Stimulated activated CD4-positive, alpha-beta T cell treated with anti-CD3 and anti-CD28 coated beads, Interleukin-4, amount 100 ng/mL, for 24 hours (primary cell): ENCODE measurements at regions not wholly inside any gene's neighbourhood (a gene's known extent, or its start where the extent isn't known, plus 50 kb on each side); places are given as distances from the start of the nearest gene placed in this dataset.
"Not testable (repeated sequence)": the region's sequence is repeated elsewhere in the genome, so short reads cannot be mapped to it uniquely, and the experiment has no call there.

Source experiments
- DNase-seq: peaks from one replicate; pipeline ENCODE4 v3.0.0-alpha.2; 2020

GRCh38 chr10:119996944-119997343 lies 104.4 kb downstream of the SEC23IP start:
- DNase-seq, result no peak

GRCh38 chr10:119997429-119997828 lies 104.9 kb downstream of the SEC23IP start:
- DNase-seq, result no peak

- DNase-seq, result no peak
These were observed 110.3 kb downstream of the SEC23IP start for GRCh38 chr10:120002785-120003184.

- DNase-seq, result no peak
These were observed 113.0 kb downstream of the SEC23IP start for GRCh38 chr10:120005207-120006201.

GRCh38 chr10:120007261-120007660 lies 114.7 kb downstream of the SEC23IP start:
- DNase-seq, result no peak

- no peak for DNase-seq
These were observed 119.0 kb downstream of the SEC23IP start for GRCh38 chr10:120011359-120012130.

GRCh38 chr10:120012131-120012400 lies 119.5 kb downstream of the SEC23IP start:
- DNase-seq, result no peak

GRCh38 chr10:120012566-120012965 lies 120.0 kb downstream of the SEC23IP start:
- DNase-seq, result no peak

GRCh38 chr10:120014031-120014430 lies 121.5 kb downstream of the SEC23IP start:
- no peak for DNase-seq

- no peak for DNase-seq
These were observed 122.5 kb downstream of the SEC23IP start for GRCh38 chr10:120015064-120015463.

GRCh38 chr10:120016906-120017305 lies 124.4 kb downstream of the SEC23IP start:
- no peak for DNase-seq

GRCh38 chr10:120017733-120018417 lies 125.3 kb downstream of the SEC23IP start:
- DNase-seq, result no peak

- no peak for DNase-seq
These were observed 126.2 kb downstream of the SEC23IP start for GRCh38 chr10:120018695-120019094.

- DNase-seq, result no peak
These were observed 127.0 kb downstream of the SEC23IP start for GRCh38 chr10:120019568-120019967.

GRCh38 chr10:120022357-120022756 lies 129.8 kb downstream of the SEC23IP start:
- no peak for DNase-seq

- DNase-seq, result no peak
These were observed 141.7 kb downstream of the SEC23IP start for GRCh38 chr10:120034236-120034635.

- no peak for DNase-seq
These were observed 146.5 kb downstream of the SEC23IP start for GRCh38 chr10:120039046-120039445.

GRCh38 chr10:120039826-120040225 lies 147.3 kb downstream of the SEC23IP start:
- DNase-seq, result no peak

- DNase-seq, result no peak
These were observed 149.5 kb downstream of the SEC23IP start for GRCh38 chr10:120041807-120042559.

GRCh38 chr10:120042705-120043104 lies 150.2 kb downstream of the SEC23IP start:
- no peak for DNase-seq

GRCh38 chr10:120047373-120047772 lies 154.8 kb downstream of the SEC23IP start:
- not testable (repeated sequence) for DNase-seq

GRCh38 chr10:120047926-120048325 lies 155.4 kb downstream of the SEC23IP start:
- DNase-seq, result no peak

- DNase-seq, result no peak
These were observed 155.9 kb downstream of the SEC23IP start for GRCh38 chr10:120048391-120048790.
